HG02981 (cell line): ENCODE measurements at regions not wholly inside any gene's neighbourhood (a gene's known extent, or its start where the extent isn't known, plus 50 kb on each side); places are given as distances from the start of the nearest gene placed in this dataset.
A peak's percentile ranks its signal among the peaks of the same experiment; 100 is the strongest.
"Not testable (repeated sequence)": the region's sequence is repeated elsewhere in the genome, so short reads cannot be mapped to it uniquely, and the experiment has no call there.

Experiments used
- ATAC-seq: cut with Tn5 transposase; IDR thresholded peaks from one replicate; pipeline ENCODE4 v1.9.1; 2021; ENCODE audit warnings: mild to moderate bottlenecking, moderate library complexity; ENCODE audit not compliant: unreplicated experiment

GRCh38 chr4:83213640-83214039, 71.0 kb downstream of the COQ2 start:
- no peak for ATAC-seq

- peak; percentile 83 for ATAC-seq
Measured at GRCh38 chr4:83212041-83212851, 72.4 kb downstream of the COQ2 start.

DNA sequence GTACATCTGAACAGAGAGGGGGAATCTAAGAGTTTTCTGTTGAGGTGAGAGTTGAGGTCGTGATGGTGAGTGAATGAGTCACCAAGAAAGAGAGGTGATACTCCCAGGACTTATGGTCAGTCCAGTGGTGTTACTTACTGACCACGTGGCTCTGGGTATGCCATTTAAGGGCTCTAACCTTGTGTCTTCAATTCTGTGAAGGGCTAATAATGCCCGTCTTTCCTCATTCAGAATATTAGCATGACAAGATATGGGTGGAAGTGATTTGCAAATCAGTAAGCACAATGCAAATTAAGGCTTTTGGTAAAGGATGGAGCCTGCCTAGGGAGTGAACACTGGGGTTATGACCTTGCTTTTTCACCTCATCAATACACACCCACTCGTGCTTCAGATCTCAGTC, 75.2 kb downstream of the COQ2 start:
- no peak for ATAC-seq

- ATAC-seq: no peak
Measured at GRCh38 chr4:83208371-83209365, 75.9 kb downstream of the COQ2 start.

GRCh38 chr4:83207497-83208101, 77.0 kb downstream of the COQ2 start:
- no peak for ATAC-seq

- no peak for ATAC-seq
Measured at GRCh38 chr4:83205760-83206159, 78.8 kb downstream of the COQ2 start.

DNA sequence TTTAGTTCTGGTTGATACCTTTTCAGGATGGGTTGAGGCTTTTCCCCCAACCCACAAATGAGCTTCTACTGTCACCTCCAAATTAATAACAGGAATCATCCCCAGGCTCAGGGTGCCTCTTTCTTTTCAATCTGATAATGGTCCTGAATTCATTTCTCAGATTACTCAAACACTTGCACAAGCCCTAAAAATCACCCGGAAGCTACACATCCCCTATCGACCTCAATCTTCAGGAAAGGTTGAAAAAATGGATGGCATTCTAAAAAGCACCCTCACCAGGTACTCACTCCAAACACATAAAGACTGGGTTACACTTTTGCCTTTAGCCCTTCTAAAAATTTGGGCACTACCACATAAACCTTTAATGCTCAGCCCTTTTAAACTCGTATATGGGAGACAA, 79.9 kb downstream of the COQ2 start:
- no peak for ATAC-seq

GRCh38 chr4:83201761-83202160, 82.8 kb downstream of the COQ2 start:
- no peak for ATAC-seq

- ATAC-seq: no peak
Measured at GRCh38 chr4:83197555-83198235, 83.2 kb upstream of the PLAC8 start.

- ATAC-seq: no peak
Measured at GRCh38 chr4:83196921-83197320, 82.4 kb upstream of the PLAC8 start.

DNA sequence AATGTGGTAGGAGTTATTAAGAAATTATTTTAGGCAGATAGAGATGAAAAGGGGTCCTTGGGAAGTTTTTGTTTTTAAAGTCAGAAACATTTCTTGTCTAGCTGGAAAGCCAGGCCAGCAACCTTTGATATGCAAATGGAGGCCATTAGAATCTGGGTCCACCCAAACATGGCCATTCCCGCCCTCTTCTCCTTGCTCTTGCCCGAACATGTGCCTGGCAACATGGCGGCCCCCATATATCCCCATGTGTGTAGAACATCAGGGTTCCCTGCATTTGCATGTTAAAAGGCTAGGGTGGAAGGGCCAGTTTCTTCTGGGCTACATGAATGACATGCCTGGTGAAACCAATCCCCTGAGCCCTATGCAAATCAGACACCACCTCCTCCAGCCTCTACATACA, 80.7 kb upstream of the PLAC8 start:
- no peak for ATAC-seq

DNA sequence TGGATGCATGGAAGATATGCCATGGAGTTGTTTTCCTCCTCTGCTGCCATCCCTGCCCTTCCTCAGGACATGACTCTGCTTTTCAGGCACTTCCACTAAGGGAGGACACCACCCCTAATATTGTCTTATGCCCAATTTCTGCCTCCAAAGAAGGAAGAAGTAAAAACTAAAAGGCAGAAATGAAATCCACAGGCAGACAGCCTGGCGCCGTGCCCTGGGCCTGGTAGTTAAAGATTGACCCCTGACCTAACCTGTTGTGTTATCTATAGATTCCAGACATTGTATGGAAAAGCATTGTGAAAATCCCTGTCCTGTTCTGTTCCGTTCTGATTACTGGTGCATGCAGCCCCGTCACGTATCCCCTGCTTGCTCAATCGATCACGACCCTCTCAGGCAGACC, 80.1 kb upstream of the PLAC8 start:
- ATAC-seq: not testable (repeated sequence)

DNA sequence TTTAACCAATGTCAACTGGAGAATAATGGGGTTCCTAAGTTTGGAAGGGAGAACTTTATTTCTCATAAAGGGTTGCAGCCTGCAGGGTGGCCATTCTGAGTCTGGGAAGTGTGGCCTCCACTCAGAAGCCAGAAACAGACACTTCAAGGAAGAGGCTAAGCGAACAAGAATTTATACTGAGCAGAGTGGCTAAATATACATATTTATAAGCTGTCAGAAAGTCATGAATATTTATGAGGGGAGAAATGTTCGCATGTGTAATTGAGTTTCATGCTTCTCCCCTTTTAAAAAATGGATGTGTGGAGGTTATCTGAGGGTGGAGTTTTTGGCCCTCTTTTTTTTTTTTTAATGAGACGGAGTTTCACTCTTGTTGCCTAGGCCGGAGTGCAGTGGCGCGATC, 78.1 kb upstream of the PLAC8 start:
- no peak for ATAC-seq

GRCh38 chr4:83191026-83191425, 76.5 kb upstream of the PLAC8 start:
- no peak for ATAC-seq

DNA sequence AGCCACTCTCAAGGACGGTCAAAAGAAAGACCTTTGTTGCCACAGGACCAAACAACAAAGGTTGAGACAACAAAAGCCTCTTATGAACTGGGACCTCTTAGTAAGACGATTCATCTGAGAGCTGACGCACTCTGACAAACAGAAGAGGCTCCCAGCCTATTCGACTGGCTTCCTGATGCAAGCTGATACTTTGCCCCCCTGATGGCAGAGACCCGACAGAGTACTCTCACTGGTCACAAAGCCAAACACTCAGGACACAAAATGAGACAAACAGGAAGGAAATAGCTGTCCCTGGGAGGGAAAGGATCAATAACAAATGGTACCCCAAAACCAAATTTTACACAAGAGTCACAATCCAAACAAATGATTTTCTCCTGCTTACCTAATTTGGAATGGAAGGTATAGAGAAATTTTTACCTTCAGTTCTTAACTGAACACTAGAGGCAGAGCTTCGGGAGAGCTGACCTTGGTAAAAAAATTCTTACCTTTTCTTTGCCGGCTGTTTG, 75.2 kb upstream of the PLAC8 start:
- ATAC-seq: no peak

- peak; percentile 58 for ATAC-seq
Measured at GRCh38 chr4:83180431-83180968, 66.0 kb upstream of the PLAC8 start.

GRCh38 chr4:83179205-83179604, 64.7 kb upstream of the PLAC8 start:
- no peak for ATAC-seq

GRCh38 chr4:83178029-83178428, 63.5 kb upstream of the PLAC8 start:
- no peak for ATAC-seq

DNA sequence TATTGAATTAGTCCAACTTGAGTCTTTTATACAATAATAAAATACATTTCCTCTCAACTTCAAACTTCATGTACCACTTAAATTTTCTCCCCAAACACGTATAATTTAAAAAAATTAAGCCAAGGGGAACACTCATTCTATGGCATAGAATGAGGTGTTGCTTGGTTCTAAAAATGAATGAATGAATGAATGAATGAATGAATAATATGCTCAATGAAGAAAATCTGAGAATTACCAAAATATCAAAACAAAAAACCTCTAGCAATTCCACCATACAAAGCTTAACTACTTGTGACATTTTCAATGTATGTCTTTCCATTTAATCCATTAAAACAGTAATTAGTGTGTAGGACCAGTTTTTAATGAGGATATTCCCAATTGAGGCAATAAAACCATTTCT, 62.7 kb upstream of the PLAC8 start:
- no peak for ATAC-seq

DNA sequence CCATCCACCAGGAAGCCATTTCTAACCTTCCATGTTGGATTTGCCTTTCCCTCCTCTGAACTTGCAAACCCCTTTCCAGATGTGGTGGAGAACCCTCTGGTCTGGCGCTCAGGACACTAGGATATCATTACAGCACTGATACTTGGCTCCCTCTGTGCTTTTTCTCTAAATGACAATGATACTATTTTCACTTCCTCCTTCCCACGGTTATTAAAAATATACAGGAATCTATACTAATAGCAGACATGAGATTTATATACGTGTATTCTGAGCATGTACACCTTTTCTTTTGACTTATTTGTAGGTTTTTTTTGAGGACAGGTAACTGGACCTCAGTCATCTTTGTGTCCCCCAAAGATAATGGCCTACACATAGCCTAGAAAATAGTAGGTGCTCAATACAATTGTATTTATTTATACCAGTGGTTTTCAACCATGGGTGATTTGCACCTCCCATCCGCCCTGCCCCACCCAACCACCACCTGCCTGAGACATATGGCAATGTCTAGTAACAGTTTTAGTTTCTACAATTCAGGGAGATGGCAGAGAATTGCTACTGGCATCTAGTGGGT, 60.4 kb upstream of the PLAC8 start:
- peak; percentile 55 for ATAC-seq
